NCI-H82 treated with DMSO at 0.1 percent for 48 hours (cell line): ENCODE measurements at regions not wholly inside any gene's neighbourhood (a gene's known extent, or its start where the extent isn't known, plus 50 kb on each side); places are given as distances from the start of the nearest gene placed in this dataset.
"Not testable (repeated sequence)": the region's sequence is repeated elsewhere in the genome, so short reads cannot be mapped to it uniquely, and the experiment has no call there.

Experiments
- DNase-seq: peaks from one replicate; lab custom pipeline; 2025; ENCODE audit not compliant: unreplicated experiment; lab: John Stamatoyannopoulos, UW

- DNase-seq, result no peak
These were observed 121.9 kb downstream of the FGF18 start for GRCh38 chr5:171541341-171541776.

- no peak for DNase-seq
These were observed 123.2 kb downstream of the FGF18 start for GRCh38 chr5:171542525-171543140.

GRCh38 chr5:171543148-171543815, 123.8 kb downstream of the FGF18 start:
- no peak for DNase-seq

- DNase-seq, result no peak
These were observed 125.7 kb downstream of the FGF18 start for GRCh38 chr5:171544913-171545765.

- no peak for DNase-seq
These were observed 129.8 kb downstream of the FGF18 start for GRCh38 chr5:171549274-171549673.

- not testable (repeated sequence) for DNase-seq
These were observed 134.4 kb downstream of the FGF18 start for GRCh38 chr5:171553817-171554216.

GRCh38 chr5:171555160-171555559, 135.7 kb downstream of the FGF18 start:
- DNase-seq, result no peak

- no peak for DNase-seq
These were observed 143.4 kb downstream of the FGF18 start for GRCh38 chr5:171562822-171563221.

GRCh38 chr5:171568389-171568788, 148.9 kb downstream of the FGF18 start:
- DNase-seq, result no peak

GRCh38 chr5:171569065-171569712, 149.7 kb downstream of the FGF18 start:
- DNase-seq, result no peak

GRCh38 chr5:171570244-171570825, 150.9 kb downstream of the FGF18 start:
- no peak for DNase-seq

GRCh38 chr5:171571663-171572062, 152.2 kb downstream of the FGF18 start:
- no peak for DNase-seq

- DNase-seq, result no peak
These were observed 153.6 kb downstream of the FGF18 start for GRCh38 chr5:171573021-171573420.

GRCh38 chr5:171573451-171574225, 154.2 kb downstream of the FGF18 start:
- no peak for DNase-seq

- DNase-seq, result no peak
These were observed 154.9 kb downstream of the FGF18 start for GRCh38 chr5:171574376-171574775.

GRCh38 chr5:171575386-171575785, 155.9 kb downstream of the FGF18 start:
- no peak for DNase-seq

- DNase-seq, result no peak
These were observed 156.4 kb downstream of the FGF18 start for GRCh38 chr5:171575808-171576207.

GRCh38 chr5:171577042-171577758, 157.8 kb downstream of the FGF18 start:
- no peak for DNase-seq

- DNase-seq, result no peak
These were observed 158.8 kb downstream of the FGF18 start for GRCh38 chr5:171578049-171578828.
